Urinary bladder (tissue), 3 donors: ENCODE measurements at regions not wholly inside any gene's neighbourhood (a gene's known extent, or its start where the extent isn't known, plus 50 kb on each side); places are given as distances from the start of the nearest gene placed in this dataset.
A peak's percentile ranks its signal among the peaks of the same experiment; 100 is the strongest.
"Not testable (repeated sequence)": the region's sequence is repeated elsewhere in the genome, so short reads cannot be mapped to it uniquely, and the experiment has no call there.

Experiments used
- DNase-seq: peaks from one replicate; pipeline ENCODE4 v3.0.0-alpha.2; 2015; ENCODE audit errors: extremely low spot score
- H3K27ac ChIP-seq: one replicate; pipeline ENCODE4 v1.5.1; 2013; ENCODE audit warnings: low read depth, mild to moderate bottlenecking, moderate library complexity
- H3K36me3 ChIP-seq: one replicate; pipeline ENCODE4 v1.6.1; 2013; ENCODE audit warnings: mild to moderate bottlenecking, moderate library complexity; ENCODE audit not compliant: insufficient read depth
- H3K4me1 ChIP-seq: one replicate; pipeline ENCODE4 v1.6.1; 2013; ENCODE audit warnings: mild to moderate bottlenecking, moderate library complexity; ENCODE audit not compliant: insufficient read depth
- H3K4me3 ChIP-seq: one replicate; pipeline ENCODE4 v1.5.1; 2013; ENCODE audit warnings: low read depth, low read length
- WGBS: extraction: QIAGEN DNeasy Blood & Tissue Kit; methylation state at CpG from one replicate; pipeline ENCODE4 v1.1.7; 2013; 5-methylcytosine and 5-hydroxymethylcytosine counted together
- donor health status: healthy with polysubstance abuse.
- donor health status: healthy.

- 97% methylated on average over 2 of the region's 2 CpGs for WGBS
- DNase-seq = no peak
- no peaks in the 10 kb centered on the region for H3K36me3 ChIP-seq
Observed at GRCh38 chr6:141884850-141885249, 247.9 kb upstream of the GJE1 start.

GRCh38 chr6:141878686-141879085 lies 254.0 kb upstream of the GJE1 start:
- Histone ChIP-seq H3K36me3 (no peaks in the 10 kb centered on the region), H3K4me1 (no peaks in the 10 kb centered on the region), H3K27ac (no peak overlapping the region), H3K4me3 (no peak overlapping the region)
- no peak for DNase-seq

More at GRCh38 chr6:141884850-141885249, 247.9 kb upstream of the GJE1 start:
- H3K4me3 ChIP-seq = no peak overlapping the region
- H3K27ac ChIP-seq = no peak overlapping the region
- no peaks in the 10 kb centered on the region for H3K4me1 ChIP-seq

- Histone ChIP-seq H3K4me1 (no peaks in the 10 kb centered on the region), H3K36me3 (no peaks in the 10 kb centered on the region), H3K4me3 (no peak overlapping the region), H3K27ac (no peak overlapping the region)
- 89% methylated on average over 2 of the region's 2 CpGs for WGBS
- no peak for DNase-seq
Observed at GRCh38 chr6:141877275-141877983, 255.3 kb upstream of the GJE1 start.

GRCh38 chr6:141874930-141875602 lies 257.7 kb upstream of the GJE1 start:
- no peak for DNase-seq
- H3K4me1 ChIP-seq = no peaks in the 10 kb centered on the region
- 70% methylated on average over 6 of the region's 6 CpGs for WGBS
- no peak overlapping the region for H3K4me3 ChIP-seq
- no peaks in the 10 kb centered on the region for H3K36me3 ChIP-seq
- H3K27ac ChIP-seq = no peak overlapping the region

GRCh38 chr6:141869509-141869908 lies 263.2 kb upstream of the GJE1 start:
- DNase-seq, H3K27ac ChIP-seq: not testable (repeated sequence)
- WGBS = 75% methylated on average over 2 of the region's 2 CpGs

GRCh38 chr6:141867767-141868166 lies 265.0 kb upstream of the GJE1 start:
- WGBS = 80% methylated on average over 6 of the region's 6 CpGs
- H3K36me3 ChIP-seq = no peaks in the 10 kb centered on the region
- no peak for DNase-seq
- no peaks in the 10 kb centered on the region for H3K4me1 ChIP-seq
- no peak overlapping the region for H3K4me3 ChIP-seq
- no peak overlapping the region for H3K27ac ChIP-seq

More at GRCh38 chr6:141869509-141869908, 263.2 kb upstream of the GJE1 start:
- not testable (repeated sequence) for H3K36me3 ChIP-seq, H3K4me1 ChIP-seq, H3K4me3 ChIP-seq

- Histone ChIP-seq H3K36me3 (no peaks in the 10 kb centered on the region), H3K4me3 (no peak overlapping the region), H3K4me1 (no peaks in the 10 kb centered on the region), H3K27ac (no peak overlapping the region)
- WGBS = 43% methylated on average over 2 of the region's 2 CpGs
- no peak for DNase-seq
Observed at GRCh38 chr6:141866731-141867497, 265.8 kb upstream of the GJE1 start.

GRCh38 chr6:141851063-141851462 lies 281.7 kb upstream of the GJE1 start:
- Histone ChIP-seq H3K4me3 (no peak overlapping the region), H3K36me3 (no peaks in the 10 kb centered on the region), H3K4me1 (no peaks in the 10 kb centered on the region), H3K27ac (no peak overlapping the region)
- no peak for DNase-seq
- WGBS = 71% methylated on average over 3 of the region's 3 CpGs

GRCh38 chr6:141848029-141848890 lies 284.5 kb upstream of the GJE1 start:
- Histone ChIP-seq H3K27ac (peak overlapping the region; percentile 59), H3K4me3 (no peak overlapping the region), H3K4me1 (no peaks in the 10 kb centered on the region), H3K36me3 (no peaks in the 10 kb centered on the region)
- DNase-seq = no peak
- WGBS = 51% methylated on average over 6 of the region's 6 CpGs

- no peak overlapping the region for H3K27ac ChIP-seq
- no peak overlapping the region for H3K4me3 ChIP-seq
- no peaks in the 10 kb centered on the region for H3K36me3 ChIP-seq
- WGBS = 75% methylated on average over 4 of the region's 4 CpGs
- no peaks in the 10 kb centered on the region for H3K4me1 ChIP-seq
- no peak for DNase-seq
Observed at GRCh38 chr6:141846639-141847038, 286.1 kb upstream of the GJE1 start.

- WGBS = 88% methylated on average over 3 of the region's 3 CpGs
- no peak overlapping the region for H3K27ac ChIP-seq
- H3K36me3 ChIP-seq = no peaks in the 10 kb centered on the region
- no peaks in the 10 kb centered on the region for H3K4me1 ChIP-seq
- DNase-seq = no peak
- no peak overlapping the region for H3K4me3 ChIP-seq
Observed at GRCh38 chr6:141843178-141843834, 289.4 kb upstream of the GJE1 start.

GRCh38 chr6:141833001-141833655 lies 299.6 kb upstream of the GJE1 start:
- no peaks in the 10 kb centered on the region for H3K36me3 ChIP-seq
- no peak overlapping the region for H3K27ac ChIP-seq
- H3K4me1 ChIP-seq = no peaks in the 10 kb centered on the region
- no peak for DNase-seq
- WGBS = 75% methylated on average over 7 of the region's 7 CpGs
- no peak overlapping the region for H3K4me3 ChIP-seq
